Thymus (tissue), 11 donors: ENCODE measurements at regions not wholly inside any gene's neighbourhood (a gene's known extent, or its start where the extent isn't known, plus 50 kb on each side); places are given as distances from the start of the nearest gene placed in this dataset.
A peak's percentile ranks its signal among the peaks of the same experiment; 100 is the strongest.

Experiments used
- DNase-seq, 9 donors: peaks; one replicate each; pipeline ENCODE4 v3.0.0-alpha.2; 2013; ENCODE audit warnings: low spot score in 9 of 9, low read depth in 6 of 9, missing footprints in 1 of 9
- H3K27ac ChIP-seq, 2 donors: one replicate each; pipeline ENCODE4 v1.5.1; 2013; ENCODE audit warnings: control low read depth in 1 of 2, low read depth in 1 of 2, low read length in 1 of 2, mild to moderate bottlenecking in 1 of 2, moderate library complexity in 1 of 2
- H3K27me3 ChIP-seq, 2 donors: one replicate each; pipeline ENCODE4 v1.5.1; 2013; ENCODE audit warnings: low read length in 1 of 2; ENCODE audit not compliant: control insufficient read depth in 2 of 2, insufficient read depth in 1 of 2
- H3K36me3 ChIP-seq, 2 donors: one replicate each; pipeline ENCODE4 v1.5.1; 2013; ENCODE audit warnings: low read length in 1 of 2, mild to moderate bottlenecking in 1 of 2, moderate library complexity in 1 of 2; ENCODE audit not compliant: control insufficient read depth in 2 of 2, insufficient read depth in 2 of 2
- H3K4me1 ChIP-seq, 2 donors: one replicate each; pipeline ENCODE4 v1.5.1; 2013; ENCODE audit warnings: low read length in 2 of 2; ENCODE audit not compliant: control insufficient read depth in 2 of 2, insufficient read depth in 2 of 2
- H3K4me3 ChIP-seq, 2 donors: one replicate each; pipeline ENCODE4 v1.5.1; 2013; ENCODE audit warnings: low read length in 2 of 2, control low read depth in 1 of 2, mild to moderate bottlenecking in 1 of 2
- H3K9me3 ChIP-seq, 2 donors: one replicate each; pipeline ENCODE4 v1.5.1; 2013; ENCODE audit warnings: low read length in 1 of 2, mild to moderate bottlenecking in 1 of 2; ENCODE audit not compliant: control insufficient read depth in 2 of 2, insufficient read depth in 1 of 2
- WGBS: extraction: QIAGEN DNeasy Blood & Tissue Kit; methylation state at CpG from one replicate; pipeline ENCODE4 v1.1.7; 2013; 5-methylcytosine and 5-hydroxymethylcytosine counted together
- donor health status: healthy.

DNA sequence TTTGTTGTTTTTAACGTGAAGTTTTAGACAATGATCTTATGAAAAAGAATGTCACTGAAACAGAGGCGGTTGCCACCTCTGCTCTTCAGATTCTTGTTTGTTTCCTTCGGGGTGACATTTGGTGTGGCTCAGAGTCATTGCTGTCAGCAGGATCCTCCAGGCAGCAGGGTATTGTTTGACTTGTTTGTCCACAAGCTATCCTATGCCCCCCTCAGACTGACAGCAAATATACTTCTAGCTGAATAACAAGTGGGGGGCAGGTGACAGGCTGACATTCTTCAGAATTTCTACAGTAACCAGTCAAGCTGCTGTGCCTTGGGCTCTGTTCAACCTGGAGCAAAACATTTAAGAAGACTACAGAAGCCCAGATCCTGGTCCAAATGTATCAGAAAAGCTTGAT, 383.3 kb downstream of the YTHDC2 start:
- 69% methylated on average over 3 of the region's 3 CpGs for WGBS
- Histone ChIP-seq H3K9me3 (no peaks in the 10 kb centered on the region), H3K27me3 (no peaks in the 10 kb centered on the region), H3K4me1 (no peaks in the 10 kb centered on the region), H3K36me3 (no peaks in the 10 kb centered on the region), H3K27ac (no peak overlapping the region), H3K4me3 (no peak overlapping the region)
- no peak for DNase-seq

DNA sequence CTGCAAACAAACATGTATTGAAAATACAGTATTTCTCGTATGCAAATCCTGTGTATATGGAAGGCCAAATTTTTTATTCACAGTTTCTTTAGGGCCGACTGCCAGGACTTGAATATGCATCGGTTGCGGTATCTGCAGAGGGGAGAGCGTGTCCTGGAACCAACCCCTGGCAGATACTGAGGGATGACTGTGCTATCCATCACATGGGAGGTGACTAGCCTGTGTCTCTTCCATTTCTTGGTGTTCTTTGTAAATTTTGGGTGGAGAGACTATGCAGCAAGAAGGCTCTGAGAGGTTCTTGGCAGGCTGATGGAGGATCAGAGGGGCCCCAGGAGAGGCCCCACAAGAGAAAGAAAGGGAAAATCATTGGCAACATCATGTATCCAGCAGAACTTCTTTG, 384.3 kb downstream of the YTHDC2 start:
- Histone ChIP-seq H3K4me3 (no peak overlapping the region), H3K4me1 (no peaks in the 10 kb centered on the region), H3K27ac (no peak overlapping the region), H3K9me3 (no peaks in the 10 kb centered on the region), H3K27me3 (no peaks in the 10 kb centered on the region), H3K36me3 (no peaks in the 10 kb centered on the region)
- DNase-seq, result no peak
- 95% methylated on average over 5 of the region's 5 CpGs for WGBS

DNA sequence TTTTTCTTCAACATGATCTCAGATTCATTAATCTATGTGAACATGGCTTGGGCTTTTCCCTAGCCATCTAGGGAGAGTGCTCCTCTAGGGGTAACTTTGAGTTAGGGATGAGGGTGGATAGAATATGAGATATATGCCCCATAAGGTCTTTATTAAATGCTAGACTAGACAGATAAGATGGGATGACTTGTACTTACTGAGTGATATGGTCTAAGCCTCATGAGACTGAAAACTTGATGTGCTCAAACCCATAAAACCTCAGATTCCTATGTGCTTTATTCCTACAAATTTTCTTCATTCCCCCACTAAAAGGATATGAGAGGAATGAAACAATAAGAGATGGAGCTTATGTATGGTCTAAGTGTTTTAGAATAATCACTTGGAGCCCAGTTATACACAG, 386.6 kb downstream of the YTHDC2 start:
- Histone ChIP-seq H3K27ac (no peak overlapping the region), H3K36me3 (no peaks in the 10 kb centered on the region), H3K4me1 (no peaks in the 10 kb centered on the region), H3K27me3 (no peaks in the 10 kb centered on the region), H3K4me3 (no peak overlapping the region), H3K9me3 (no peaks in the 10 kb centered on the region)
- no peak for DNase-seq

DNA sequence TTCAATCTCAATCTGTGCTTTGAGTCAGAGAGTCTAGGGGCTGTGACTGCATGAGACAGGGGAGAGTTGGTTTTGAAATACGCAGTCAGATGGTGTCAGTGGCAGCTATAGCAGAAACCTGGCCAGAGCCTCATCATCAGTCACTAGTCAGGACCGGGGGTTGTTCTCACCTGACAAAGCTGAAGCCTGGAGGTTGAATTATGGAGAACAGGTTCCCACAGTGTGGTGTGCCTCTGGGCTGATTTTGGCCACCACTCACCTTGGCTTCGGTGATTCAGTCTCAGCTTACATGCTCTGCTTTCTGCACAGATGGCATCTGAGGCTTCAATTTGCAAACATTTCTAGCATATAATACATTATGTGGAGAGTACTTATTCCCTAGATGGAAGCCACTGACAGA, 387.3 kb downstream of the YTHDC2 start:
- H3K36me3 ChIP-seq, result no peaks in the 10 kb centered on the region

DNA sequence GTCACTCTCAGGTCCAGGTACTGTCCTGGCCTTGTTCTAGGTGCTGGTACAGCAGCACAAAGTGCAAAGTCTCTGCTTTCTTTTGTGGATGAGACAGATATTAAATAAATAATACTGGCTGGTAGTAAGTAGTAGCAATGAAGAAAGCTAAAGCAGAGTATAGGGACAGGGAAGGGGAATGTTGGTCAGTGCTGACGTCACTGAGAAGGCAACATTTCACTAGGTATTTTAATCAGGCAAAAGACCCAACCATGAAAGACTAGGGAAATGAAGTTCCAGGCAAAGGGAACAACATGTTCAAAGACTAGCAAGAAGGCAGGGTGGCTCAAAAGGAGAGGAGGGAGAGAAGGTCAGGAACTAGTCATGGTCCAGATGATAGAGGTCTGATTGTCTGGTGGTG, 388.2 kb downstream of the YTHDC2 start:
- Histone ChIP-seq H3K36me3 (no peaks in the 10 kb centered on the region), H3K9me3 (no peaks in the 10 kb centered on the region), H3K27ac (no peak overlapping the region), H3K4me1 (no peaks in the 10 kb centered on the region), H3K4me3 (no peak overlapping the region), H3K27me3 (no peaks in the 10 kb centered on the region)
- WGBS, result 87% methylated on average over 1 of the region's 1 CpG
- DNase-seq, result no peak

More for the DNA sequence above, 387.3 kb downstream of the YTHDC2 start:
- Histone ChIP-seq H3K4me1 (no peaks in the 10 kb centered on the region), H3K27ac (no peak overlapping the region), H3K9me3 (no peaks in the 10 kb centered on the region), H3K4me3 (no peak overlapping the region), H3K27me3 (no peaks in the 10 kb centered on the region)
- 84% methylated on average over 3 of the region's 3 CpGs for WGBS
- DNase-seq, result peak in 1 of 9 donors; percentile 1

DNA sequence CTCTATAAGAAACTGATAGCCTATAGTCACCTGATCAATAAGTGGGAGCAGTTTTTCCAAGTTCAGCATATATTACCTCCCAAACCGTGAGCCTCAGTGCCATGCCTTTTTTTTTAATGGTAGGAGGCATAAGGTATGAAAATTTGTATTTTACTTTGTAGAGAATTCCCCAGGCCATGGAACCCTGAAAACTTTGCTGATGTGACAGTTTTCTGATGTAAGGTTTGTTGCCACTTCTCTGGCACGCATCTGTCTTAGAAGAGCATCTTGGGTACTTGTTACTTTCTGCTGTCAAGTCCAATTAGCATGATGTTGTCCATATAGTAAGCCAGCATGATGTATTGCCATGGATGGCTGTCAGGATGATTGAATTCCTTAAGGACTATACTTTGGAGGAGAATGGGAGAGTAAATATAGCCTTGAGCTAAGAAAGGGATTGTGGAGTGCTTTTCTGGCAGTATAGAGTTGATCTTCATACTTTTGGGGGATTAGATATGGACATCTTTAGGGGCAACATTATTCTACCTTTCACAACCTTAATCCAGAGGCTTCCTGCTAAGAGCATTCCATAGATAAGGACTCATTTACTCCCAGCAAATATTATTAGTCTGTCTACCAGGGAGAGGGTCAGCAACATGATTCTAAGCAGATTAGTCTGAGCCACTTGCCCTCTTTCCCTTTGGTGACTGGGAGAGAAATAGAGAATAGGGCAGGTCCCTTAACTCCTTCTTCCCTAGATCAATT, 389.6 kb downstream of the YTHDC2 start:
- no peak for DNase-seq
- no peak overlapping the region for H3K4me3 ChIP-seq
- 81% methylated on average over 2 of the region's 2 CpGs for WGBS

DNA sequence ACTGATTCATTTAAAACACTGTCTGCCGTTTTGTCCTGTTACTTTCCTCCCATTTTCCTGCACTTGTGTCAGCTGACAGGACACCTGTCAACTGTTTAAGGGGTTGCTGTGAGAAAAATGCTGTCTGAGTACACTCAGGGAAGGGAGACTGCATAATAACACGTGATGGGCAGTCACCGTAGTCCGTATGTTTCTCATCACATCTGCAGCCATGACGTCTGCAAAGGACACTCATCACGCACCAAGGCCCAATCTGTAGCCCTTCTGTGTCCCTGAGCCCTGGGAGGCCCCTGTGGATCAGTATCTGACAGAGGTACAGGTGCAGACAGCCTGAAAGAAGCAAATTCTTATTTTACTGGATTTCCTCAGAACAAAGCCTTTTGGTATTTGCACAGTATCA, 396.3 kb downstream of the YTHDC2 start:
- no peak for DNase-seq
- 90% methylated on average over 6 of the region's 6 CpGs for WGBS
- no peak overlapping the region for H3K4me3 ChIP-seq

More for the DNA sequence above, 389.6 kb downstream of the YTHDC2 start:
- no peaks in the 10 kb centered on the region for H3K9me3 ChIP-seq
- no peaks in the 10 kb centered on the region for H3K36me3 ChIP-seq
- H3K27me3 ChIP-seq, result no peaks in the 10 kb centered on the region
- no peak overlapping the region for H3K27ac ChIP-seq
- H3K4me1 ChIP-seq, result no peaks in the 10 kb centered on the region

DNA sequence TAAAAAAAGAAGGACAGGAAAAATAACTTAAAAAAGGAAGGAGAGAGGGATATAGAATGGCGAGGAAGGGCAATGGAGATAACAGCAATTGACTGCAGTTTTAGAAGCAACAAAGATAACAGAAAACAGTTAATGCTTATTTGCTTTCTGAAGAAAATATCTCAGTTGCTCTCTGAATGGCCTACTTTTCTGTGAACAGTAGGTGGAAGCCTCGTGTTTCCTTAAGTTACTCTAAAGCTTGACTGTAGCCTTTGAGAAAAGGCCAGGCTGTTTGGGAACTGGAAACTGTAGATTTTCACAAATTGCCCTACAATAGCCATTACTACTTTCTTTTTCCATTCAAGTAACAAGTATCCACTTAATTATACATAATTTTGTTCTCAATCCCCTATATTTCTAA, 404.5 kb downstream of the YTHDC2 start:
- DNase-seq, result no peak
- no peaks in the 10 kb centered on the region for H3K36me3 ChIP-seq
- H3K27ac ChIP-seq, result no peak overlapping the region
- 44% methylated on average over 2 of the region's 2 CpGs for WGBS
- H3K27me3 ChIP-seq, result no peaks in the 10 kb centered on the region
- no peak overlapping the region for H3K4me3 ChIP-seq
- no peaks in the 10 kb centered on the region for H3K4me1 ChIP-seq
- no peaks in the 10 kb centered on the region for H3K9me3 ChIP-seq

More for the DNA sequence above, 396.3 kb downstream of the YTHDC2 start:
- H3K27me3 ChIP-seq, result no peaks in the 10 kb centered on the region
- H3K36me3 ChIP-seq, result no peaks in the 10 kb centered on the region
- H3K27ac ChIP-seq, result no peak overlapping the region
- no peaks in the 10 kb centered on the region for H3K4me1 ChIP-seq
- H3K9me3 ChIP-seq, result no peaks in the 10 kb centered on the region

DNA sequence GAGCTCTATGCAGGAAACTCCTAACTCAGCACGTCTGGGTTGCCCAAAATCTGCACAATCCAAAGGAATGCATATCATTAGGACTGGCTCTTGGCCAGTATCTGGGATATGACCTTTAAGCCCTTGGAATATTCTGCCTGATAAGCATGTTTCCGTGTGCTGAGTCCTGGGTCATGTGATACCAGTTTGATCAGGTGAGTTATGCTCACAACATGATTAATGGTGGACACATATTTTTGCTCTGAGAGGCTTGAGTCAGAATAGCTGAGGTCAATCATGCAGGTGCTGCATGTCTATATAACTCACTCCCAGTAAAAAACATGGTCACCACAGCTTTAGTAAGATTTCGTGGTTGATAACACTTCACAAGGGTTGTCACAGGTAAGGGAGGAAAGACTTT, 408.8 kb downstream of the YTHDC2 start:
- Histone ChIP-seq H3K36me3 (no peaks in the 10 kb centered on the region), H3K9me3 (peaks cover 0 to 9% of the 10 kb centered on the region in 2 donors), H3K27me3 (no peaks in the 10 kb centered on the region), H3K4me3 (no peak overlapping the region), H3K4me1 (no peaks in the 10 kb centered on the region), H3K27ac (no peak overlapping the region)
- DNase-seq, result no peak
- 76% methylated on average over 3 of the region's 3 CpGs for WGBS
